ENCODE measurements at regions not wholly inside any gene's neighbourhood (a gene's known extent, or its start where the extent isn't known, plus 50 kb on each side); places are given as distances from the start of the nearest gene placed in this dataset.
"Not testable (repeated sequence)": the region's sequence is repeated elsewhere in the genome, so short reads cannot be mapped to it uniquely, and the experiment has no call there.

DNA sequence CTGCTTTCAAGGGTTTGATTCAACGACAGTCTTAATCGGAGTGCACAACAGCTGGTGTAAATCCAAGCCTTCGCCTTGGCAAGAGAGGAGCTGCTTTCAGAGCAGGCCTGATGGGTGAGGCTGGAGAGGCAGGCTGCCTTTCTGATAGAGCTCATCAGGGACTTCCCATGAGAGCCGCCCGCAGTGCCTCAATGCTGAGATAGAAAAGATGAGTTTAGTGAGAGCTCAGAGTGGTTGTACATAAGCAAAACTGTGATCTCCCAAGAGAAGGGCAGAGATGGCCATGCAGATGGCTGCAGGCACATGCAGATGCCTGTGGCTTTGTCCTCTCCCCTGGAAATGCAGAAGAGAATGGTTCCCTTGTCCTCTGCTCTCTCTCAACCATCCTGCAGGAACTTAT, 122.1 kb downstream of the ARL4C start:
- no peak for DNase-seq

DNA sequence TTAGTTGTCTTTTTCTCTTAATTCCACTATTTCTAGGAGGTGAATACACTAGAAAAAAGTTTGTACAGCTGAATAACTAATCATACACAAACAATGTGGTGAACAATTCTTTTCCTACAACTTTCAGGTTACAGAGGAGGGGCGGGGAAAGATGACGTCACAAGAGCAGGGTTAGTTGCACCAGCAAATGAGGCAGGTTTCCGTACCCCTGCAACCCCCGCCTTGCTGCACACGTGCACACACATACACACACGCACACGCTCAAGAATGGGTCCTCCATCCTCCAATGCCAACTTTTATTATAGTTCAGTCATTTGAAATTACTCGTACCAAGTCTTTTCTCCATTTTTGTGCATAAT, 122.8 kb downstream of the ARL4C start:
- no peak for DNase-seq

DNA sequence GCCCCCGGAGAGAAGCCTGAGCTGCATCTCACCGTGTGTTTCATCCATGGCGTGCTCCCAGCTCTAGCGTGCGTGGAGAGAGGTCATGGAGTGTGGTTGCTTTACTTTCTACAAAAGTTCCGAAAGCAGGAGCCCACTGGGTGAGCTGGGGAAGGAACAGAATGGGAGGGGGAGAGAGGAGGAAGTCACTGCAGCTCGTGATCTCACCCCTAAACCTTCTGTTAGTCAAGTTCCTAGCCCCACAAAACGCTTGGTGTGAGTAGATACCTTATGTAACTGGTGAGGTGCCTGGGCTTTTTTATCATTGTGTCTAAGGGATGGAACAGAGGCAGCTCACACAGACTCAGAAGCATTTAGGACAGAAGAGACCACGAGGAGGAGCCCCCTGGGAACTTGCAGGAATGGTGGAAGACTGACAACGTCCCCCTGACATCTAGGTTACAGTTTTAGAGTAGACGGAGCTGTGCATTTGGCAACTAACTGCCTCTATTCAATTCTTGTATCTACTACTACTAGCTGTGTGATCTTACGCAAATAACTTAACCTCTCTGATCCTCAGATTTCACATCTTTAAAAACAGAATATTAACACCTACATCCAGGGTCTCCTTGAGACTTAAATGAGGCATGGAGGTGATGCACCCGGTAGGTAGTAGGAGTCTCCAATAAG, 123.3 kb downstream of the ARL4C start:
- no peak for DNase-seq

DNA sequence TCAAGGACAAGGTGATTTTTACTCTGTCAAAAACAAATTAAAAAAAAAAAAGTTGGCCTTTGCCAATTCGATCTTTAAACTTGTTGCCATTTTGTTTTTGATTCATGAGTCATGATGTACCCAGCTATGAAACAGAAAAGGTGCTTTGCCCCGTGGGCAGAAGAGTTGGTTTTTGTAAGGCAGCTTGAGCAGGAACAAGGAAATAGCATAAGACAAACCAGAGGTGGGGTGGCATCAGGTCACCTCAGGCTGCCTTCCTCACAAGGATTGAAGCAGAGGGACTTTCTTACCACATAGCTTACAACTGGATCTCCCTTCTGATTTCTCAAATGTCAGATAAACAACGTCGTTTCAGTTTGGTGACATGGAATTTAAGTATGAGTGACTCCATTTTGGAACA, 123.8 kb downstream of the ARL4C start:
- DNase-seq = no peak

DNA sequence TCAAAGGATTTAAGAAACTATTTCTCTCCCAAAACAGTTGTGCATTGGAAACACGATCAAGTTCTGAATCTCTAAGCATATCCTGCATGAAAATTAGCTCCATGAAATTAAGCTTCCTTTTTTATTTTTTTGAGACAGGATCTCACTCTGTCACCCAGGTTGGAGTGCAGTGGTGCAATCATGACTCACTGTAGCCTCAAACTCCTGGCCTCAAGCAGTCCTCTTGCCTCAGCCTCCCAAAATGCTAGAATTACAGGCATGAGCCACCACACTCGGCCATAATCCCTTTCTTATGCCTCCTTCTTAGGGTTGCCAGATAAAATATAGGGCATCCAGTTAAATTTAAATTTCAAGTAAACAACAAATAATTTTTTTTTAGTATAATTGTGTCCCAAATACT, 124.4 kb downstream of the ARL4C start:
- DNase-seq = no peak

DNA sequence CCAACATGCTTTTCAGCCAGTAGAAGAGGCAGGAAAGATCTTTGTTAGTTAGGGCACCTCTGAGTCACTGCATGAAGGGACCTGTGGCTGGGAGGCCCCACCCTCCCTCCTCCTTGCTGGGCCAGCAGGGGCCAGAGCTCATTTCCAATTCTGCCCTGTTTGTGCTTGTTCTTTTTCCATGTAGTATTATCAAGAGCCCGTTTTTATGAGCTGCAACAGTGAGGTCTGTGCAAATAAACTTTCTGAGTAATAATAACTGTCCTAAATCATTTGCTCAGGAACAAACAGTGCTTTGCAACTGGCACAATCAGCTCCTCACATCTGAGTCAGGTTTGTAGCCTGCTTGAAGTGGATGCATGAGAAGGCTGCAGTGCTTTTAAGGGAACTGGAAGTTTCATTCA, 128.0 kb downstream of the ARL4C start:
- DNase-seq = no peak

DNA sequence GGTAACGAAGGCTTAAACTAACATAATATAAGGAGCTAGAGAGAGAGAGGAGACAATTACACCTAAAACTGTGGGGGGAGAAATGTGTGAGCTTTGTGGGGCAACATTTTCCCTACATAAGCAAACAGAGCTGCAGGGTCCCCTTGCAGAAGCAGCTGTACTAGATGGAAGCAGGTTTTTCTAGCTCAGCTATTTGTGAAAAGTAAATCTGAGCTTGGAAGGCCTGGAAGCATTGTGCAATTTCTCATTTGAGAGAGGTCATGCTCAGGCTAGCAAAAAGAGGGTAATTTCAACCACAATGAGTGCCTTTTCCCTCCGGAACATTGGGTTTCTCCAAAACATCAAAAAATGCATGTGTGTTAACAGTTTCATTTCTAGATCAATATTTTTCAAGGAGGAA, 130.0 kb downstream of the ARL4C start:
- peak; percentile 36 for DNase-seq

DNA sequence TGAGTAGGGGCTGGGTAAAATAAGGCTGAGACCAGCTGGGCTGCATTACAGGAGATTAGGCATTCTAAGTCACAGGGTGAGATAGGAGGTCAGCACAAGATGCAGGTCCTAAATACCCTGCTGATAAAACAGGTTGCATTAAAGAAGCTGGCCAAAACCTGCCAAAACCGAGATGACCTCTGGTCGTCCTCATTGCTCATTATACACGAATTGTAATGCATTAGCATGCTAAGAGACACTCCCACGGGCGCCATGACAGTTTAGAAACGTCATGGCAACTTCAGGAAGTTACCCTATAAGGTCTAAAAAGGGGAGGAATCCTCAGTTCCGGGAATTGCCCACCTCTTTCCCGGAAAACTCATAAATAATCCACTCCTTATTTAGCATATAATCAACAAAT, 132.2 kb downstream of the ARL4C start:
- no peak for DNase-seq

DNA sequence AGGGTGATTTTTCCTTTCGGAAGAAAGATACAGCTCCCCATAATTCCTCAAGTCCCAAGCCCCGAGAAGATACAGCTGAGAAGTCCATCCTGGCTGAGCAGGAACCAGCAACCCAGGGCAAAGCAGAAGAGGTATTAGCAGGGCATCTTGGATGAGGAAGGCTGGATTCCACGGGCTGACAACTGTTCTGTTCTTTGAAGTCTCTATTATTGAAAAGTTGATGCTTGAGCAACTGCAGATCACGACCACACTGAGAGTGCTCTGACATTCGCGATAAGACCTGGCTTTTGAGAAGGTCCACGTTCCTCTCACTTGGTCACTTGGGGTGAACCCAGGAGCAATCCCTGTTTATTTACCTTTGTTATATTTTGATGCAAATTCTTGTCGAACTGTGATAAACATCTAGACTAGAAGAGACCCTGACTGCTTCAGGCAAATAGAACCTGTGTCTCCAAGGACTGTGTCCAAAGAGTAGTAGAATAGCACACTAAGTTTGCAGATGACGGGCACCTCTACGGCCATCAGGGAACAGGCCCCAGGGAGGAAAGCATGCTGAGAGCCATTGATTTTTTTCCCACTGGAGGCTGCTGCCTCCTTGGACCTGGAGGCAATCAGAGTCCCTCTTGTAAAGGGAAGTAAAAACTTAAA, 133.1 kb downstream of the ARL4C start:
- no peak for DNase-seq

DNA sequence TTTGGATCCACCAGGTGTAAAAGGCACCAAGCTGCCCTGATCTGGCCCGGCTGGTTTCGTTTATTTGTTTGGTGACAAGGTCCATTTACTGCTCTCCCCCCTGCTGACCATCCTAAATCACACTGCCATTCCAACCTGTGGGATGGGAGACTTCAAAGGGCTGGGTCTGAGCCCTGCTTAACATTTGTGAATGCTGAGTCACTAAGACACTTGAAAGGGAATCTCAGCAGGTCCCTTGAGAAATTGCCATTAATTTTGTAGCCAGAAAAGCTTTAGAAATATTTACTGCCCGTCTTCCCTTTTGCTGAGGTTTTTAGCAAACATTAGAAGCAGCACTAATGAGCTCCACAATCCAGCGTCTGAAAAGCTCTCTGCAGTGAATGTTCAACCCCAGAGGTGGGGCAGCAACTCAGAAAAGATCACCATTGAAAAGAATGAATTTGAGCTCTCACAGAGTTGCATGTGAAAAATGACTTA, 133.8 kb downstream of the ARL4C start:
- no peak for DNase-seq

DNA sequence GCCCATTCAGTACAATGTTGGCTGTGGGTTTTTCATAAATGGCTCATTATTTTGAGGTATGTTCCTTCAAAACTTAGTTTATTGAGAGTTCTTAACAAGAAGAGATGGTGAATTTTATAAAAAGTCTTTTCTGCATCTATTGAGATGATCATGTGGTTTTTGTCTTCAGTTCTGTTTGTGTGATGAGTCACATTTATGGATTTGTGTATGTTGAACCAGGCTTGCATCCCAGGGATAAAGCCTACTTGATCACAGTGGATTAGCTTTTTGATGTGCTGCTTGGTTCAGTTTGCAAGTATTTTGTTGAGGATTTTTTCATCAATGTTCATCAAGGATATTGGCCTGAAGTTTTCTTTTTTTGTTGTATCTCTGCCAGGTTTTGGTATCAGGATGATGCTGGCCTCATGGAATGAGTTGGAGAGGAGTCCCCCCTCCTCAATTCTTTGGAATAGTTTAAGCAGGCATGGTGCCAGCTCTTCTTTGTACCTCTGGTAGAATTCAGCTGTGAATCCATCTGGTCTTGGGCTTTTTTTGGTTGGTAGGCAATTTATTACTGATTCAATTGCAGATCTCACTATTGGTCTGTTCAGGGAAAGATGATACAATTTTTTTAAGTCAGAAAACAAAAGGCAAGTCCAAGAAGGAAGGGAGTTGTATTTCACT, 136.4 kb downstream of the ARL4C start:
- DNase-seq = not testable (repeated sequence)

DNA sequence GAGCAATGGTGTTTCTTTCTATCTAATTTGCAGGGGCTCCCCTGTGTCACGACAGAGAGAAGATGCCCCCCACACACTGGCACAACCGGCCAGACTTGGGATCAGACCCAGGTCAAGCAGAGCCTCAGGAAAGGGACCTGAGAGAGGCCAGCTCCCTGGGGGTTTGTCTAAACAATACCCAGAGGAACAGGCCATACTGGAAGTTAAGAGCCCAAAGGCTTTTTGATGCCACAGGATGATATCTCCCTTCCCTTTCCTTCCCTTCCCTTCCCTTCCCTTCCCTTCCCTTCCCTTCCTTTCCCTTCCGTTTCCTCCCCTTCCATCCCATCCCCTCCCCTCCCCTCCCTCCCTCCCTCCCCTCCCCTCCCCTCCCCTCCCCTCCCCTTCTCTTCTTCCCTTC, 139.2 kb downstream of the ARL4C start:
- no peak for DNase-seq

DNA sequence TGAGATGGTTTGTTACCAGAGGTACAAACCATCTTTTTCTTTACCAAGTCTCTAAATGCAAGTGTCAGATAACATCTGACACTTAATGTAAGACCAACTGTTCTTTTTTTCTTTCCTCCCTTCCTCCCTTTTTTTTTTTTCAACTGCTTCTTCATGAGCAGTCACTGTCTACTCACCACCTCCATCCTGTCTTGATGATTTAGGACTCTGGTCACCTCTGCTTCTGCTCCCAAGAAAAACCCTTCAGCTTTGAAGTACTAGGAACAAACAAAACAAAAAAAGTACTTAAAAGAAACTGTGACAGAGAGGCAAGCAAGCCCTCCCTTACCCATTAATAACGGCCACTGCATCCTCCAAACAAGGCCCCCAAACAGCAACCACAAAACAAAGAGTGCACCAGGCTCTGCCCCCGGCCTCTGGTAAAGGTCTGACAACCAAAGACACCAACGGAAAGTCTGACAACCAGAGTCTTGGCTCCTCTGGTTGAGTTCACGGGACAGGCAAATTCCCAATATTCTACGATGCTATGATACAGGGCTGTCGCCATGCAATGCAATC, 141.0 kb downstream of the ARL4C start:
- no peak for DNase-seq

DNA sequence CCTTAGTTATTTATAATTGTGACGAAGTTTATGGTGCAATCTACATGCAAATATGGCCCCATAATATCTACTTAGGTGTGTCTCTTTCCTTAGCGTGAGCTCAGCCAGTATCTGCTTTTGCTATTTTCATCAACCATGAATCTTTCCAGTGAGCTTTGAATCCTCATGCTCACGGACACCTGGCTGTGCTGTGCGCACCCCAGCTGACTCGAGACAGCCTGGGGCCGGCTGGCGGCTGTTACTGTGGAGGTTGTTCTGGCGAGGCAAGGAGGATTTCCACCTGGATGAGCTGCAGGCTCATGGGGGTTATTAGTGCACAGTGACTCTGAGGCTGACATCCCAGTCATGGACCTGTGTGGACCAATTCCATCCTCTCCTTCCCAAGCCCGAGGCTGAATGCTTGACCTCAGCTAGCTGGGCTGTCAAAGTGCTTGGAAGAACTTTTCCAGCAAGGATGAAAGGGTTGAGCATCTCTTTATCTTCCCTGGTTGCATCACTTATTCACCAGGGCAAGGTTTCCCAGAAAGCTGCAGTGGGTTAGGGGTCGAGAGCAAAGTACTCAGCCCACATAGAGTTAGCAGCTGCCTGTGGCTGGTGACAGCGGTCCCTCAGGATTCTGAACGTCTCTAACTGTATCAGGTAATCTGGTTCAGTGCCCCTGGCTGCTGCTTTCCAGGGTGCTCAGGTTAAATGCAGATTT, 141.7 kb downstream of the ARL4C start:
- DNase-seq = no peak

DNA sequence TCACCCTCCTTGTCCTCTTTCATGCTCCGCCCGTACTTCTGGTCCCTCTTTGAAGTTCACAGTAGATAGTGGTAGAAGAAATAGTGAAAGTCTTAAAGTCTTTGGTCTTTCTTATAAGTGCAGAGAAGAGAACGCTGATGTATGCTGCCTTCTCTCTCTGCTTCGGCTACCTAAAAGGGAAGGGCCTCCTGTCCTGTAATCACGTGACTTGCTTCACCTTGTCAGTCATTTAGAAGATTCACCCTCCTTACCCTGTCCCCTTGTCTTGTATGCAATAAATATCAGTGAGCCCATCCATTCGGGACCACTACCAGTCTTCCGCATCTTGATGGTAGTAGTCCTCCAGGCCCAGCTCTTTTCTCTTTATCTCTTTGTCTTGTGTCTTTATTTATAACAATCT, 144.6 kb downstream of the ARL4C start:
- DNase-seq = no peak

DNA sequence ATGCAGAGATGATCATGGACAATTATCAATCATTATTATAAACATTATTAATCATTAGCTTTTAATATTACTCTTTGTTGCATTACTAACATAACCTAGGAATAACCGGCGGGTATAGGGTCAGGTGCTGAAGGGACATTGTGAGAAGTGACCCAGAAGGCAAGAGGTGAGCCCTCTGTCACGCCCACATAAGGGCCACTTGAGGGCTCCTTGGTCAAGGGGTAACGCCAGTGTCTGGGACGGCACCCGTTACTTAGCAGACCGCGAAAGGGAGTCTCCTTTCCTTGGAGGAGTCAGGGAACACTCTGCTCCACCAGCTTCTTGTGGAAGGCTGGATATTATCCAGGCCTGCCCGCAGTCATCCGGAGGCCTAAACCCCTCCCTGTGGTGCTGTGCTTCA, 145.0 kb downstream of the ARL4C start:
- DNase-seq = not testable (repeated sequence)

DNA sequence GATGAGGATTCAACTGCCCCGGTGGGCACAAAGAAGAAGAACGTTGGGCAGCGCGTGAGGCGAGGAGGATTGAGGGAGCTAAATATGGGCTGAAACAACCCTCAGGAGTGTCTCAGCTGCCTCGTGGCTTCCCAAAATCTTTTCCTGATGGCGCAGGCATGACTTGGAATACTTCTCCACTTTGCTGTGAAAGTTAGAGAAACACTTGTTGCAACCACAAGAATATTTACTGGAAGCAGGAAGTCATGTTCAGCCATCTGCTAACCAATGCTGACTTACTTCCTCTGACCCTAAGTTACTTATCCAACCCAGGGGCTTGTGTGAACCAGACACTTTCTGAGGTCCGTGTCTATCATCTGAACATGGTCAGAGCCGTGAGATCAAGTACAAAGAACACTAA, 148.8 kb downstream of the ARL4C start:
- no peak for DNase-seq

DNA sequence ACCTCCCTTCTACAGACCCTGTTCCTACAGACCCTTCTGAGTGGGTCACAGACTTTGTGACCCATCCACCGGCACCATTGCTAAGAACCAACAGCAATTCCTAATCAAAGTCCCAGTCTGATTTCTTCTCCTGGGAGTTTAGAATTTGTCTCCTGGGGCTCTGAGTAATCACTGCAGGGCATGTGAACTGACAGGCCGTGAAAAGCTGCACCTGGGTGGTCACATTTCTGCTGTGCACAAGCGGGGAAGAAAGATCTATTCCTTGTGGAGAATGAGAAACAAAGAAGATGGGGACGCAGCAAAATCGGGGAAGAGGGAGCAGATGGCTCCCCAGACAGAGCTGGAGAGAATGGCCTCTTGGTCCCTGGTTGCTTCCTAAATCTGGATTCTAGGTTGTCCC, 151.0 kb downstream of the ARL4C start:
- no peak for DNase-seq

DNA sequence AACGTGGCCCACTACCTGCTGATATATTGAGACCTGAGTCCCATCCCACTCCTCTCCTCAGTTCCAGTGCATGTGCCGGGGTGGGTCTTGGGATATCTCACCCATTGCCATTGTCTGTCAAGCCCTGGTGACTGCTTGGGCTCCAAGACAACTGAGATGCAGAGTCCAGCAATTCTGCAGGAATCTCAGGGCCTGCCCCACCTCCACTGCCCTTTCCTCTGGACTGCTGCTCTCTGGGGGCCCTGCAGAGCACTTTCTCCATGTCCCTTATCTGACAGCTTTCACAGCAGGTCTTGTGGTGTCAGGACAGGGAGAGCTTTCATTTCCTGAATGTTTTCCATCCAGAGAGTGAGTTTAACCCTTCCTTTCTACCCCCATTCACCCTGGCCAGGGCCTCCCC, 152.9 kb downstream of the ARL4C start:
- DNase-seq = no peak

DNA sequence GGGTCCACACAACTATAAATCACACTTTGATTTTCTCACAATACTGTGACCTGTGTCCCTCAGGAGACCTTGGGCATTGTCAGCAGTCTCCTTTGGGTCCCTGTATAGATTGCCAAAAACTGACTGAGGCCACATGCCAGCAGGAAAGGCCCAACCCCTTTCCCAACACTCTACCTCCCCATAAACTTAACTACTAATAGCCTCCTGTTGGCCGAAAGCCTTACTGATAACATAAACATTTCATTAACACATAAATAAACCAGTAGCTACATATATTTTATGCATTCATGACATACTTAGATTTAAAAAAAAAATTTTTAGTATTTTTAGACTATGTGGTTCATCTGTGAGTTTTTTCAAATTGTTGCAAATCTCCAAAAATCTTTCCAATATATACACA, 153.5 kb downstream of the ARL4C start:
- no peak for DNase-seq

DNA sequence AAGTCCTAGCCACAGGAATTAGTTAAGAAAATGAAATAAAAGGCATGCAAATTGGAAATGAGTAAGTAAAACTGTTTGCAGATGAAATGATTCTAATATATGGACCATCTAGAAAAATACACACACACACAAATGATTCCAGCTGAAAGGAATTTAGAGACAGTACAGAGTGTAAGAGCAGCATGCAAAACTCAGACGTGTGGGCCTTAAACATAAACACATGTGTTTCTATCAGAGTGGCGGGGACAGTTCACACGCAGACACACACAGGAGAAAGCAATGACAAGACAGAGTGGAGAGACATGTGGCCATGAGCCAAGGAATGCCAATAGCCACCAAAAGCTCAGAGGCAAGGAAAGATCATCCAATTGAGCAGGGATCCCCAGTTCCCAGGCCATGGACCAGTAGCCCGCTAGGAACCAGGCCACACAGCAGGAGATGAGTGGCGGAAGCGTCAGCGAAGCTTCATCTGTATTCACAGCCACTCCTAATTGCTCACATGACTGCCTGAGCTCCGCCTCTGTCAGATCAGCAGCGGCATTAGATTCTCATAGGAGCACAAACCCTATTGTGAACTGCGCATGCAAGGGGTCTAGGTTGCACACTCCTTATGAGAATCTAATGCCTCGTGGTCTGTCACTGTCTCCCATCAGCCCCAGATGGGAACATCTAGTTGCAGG, 155.4 kb downstream of the ARL4C start:
- DNase-seq = no peak

DNA sequence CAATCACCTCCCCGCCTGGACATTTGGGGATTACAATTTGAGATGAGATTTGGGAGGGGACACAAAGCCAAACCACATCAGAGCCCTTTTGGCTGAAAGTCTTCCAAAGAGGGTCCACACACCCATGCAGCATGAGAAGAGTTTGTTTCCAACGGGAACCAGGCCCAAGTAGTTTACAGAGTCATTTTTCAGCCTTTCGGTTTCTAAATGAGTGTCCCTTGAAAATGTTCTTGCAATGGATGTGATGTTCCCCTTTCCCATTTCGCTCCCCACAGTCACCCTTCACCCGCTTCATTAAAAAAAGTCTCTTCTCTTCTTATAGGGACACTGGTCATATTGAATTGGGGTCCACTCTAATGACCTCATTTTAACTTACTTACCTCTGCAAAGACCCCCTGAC, 157.4 kb downstream of the ARL4C start:
- DNase-seq = no peak
